ENCODE measurements at regions not wholly inside any gene's neighbourhood (a gene's known extent, or its start where the extent isn't known, plus 50 kb on each side); places are given as distances from the start of the nearest gene placed in this dataset.

GRCh38 chr2:153818242-153818641 is 53.5 kb upstream of the GALNT13 start:
- Histone ChIP-seq H3K27me3 (ENCODE audit: control insufficient read depth in 1 of 2, insufficient read depth in 2 of 2, low read length in 2 of 2) (no peaks in the 10 kb centered on the region), H3K4me1 (ENCODE audit: control insufficient read depth in 2 of 2, insufficient read depth in 2 of 2, low read length in 1 of 2) (no peaks in the 10 kb centered on the region), H3K4me3 (ENCODE audit: low read depth in 1 of 2, low read length in 2 of 2) (no peak overlapping the region), H3K9me3 (ENCODE audit: control insufficient read depth in 2 of 2, insufficient read depth in 1 of 2, low read depth in 1 of 2, low read length in 1 of 2) (peaks cover 0 to 6% of the 10 kb centered on the region in 2 donors), H3K27ac (ENCODE audit: low read depth in 2 of 2, low read length in 1 of 2) (no peak overlapping the region), H3K36me3 (ENCODE audit: control insufficient read depth in 2 of 2, insufficient read depth in 2 of 2, low read length in 1 of 2) (no peaks in the 10 kb centered on the region)
- 74 to 88% methylated on average over 6 of the region's 6 CpGs for WGBS, 2 donors

GRCh38 chr2:153819074-153819473 is 52.6 kb upstream of the GALNT13 start:
- WGBS, 2 donors = 79 to 84% methylated on average over 1 of the region's 1 CpG
- Histone ChIP-seq H3K27ac (ENCODE audit: low read depth in 2 of 2, low read length in 1 of 2) (no peak overlapping the region), H3K9me3 (ENCODE audit: control insufficient read depth in 2 of 2, insufficient read depth in 1 of 2, low read depth in 1 of 2, low read length in 1 of 2) (peaks cover 0 to 6% of the 10 kb centered on the region in 2 donors), H3K36me3 (ENCODE audit: control insufficient read depth in 2 of 2, insufficient read depth in 2 of 2, low read length in 1 of 2) (no peaks in the 10 kb centered on the region), H3K4me1 (ENCODE audit: control insufficient read depth in 2 of 2, insufficient read depth in 2 of 2, low read length in 1 of 2) (no peaks in the 10 kb centered on the region), H3K27me3 (ENCODE audit: control insufficient read depth in 1 of 2, insufficient read depth in 2 of 2, low read length in 2 of 2) (no peaks in the 10 kb centered on the region), H3K4me3 (ENCODE audit: low read depth in 1 of 2, low read length in 2 of 2) (no peak overlapping the region)

- H3K27me3 ChIP-seq (ENCODE audit: control insufficient read depth in 1 of 2, insufficient read depth in 2 of 2, low read length in 2 of 2) = no peaks in the 10 kb centered on the region
- no peak overlapping the region for H3K4me3 ChIP-seq (ENCODE audit: low read depth in 1 of 2, low read length in 2 of 2)
- H3K9me3 ChIP-seq (ENCODE audit: control insufficient read depth in 2 of 2, insufficient read depth in 1 of 2, low read depth in 1 of 2, low read length in 1 of 2) = peaks cover 0 to 6% of the 10 kb centered on the region in 2 donors
- no peak overlapping the region for H3K27ac ChIP-seq (ENCODE audit: low read depth in 2 of 2, low read length in 1 of 2)
- H3K4me1 ChIP-seq (ENCODE audit: control insufficient read depth in 2 of 2, insufficient read depth in 2 of 2, low read length in 1 of 2) = no peaks in the 10 kb centered on the region
- H3K36me3 ChIP-seq (ENCODE audit: control insufficient read depth in 2 of 2, insufficient read depth in 2 of 2, low read length in 1 of 2) = no peaks in the 10 kb centered on the region
These were observed 52.2 kb upstream of the GALNT13 start for GRCh38 chr2:153819501-153819900.
